Fibroblast of skin of abdomen (primary cell): ENCODE measurements at regions not wholly inside any gene's neighbourhood (a gene's known extent, or its start where the extent isn't known, plus 50 kb on each side); places are given as distances from the start of the nearest gene placed in this dataset.
A peak's percentile ranks its signal among the peaks of the same experiment; 100 is the strongest.
"Not testable (repeated sequence)": the region's sequence is repeated elsewhere in the genome, so short reads cannot be mapped to it uniquely, and the experiment has no call there.

ENCODE experiments used
- DNase-seq: peaks from one replicate; pipeline ENCODE4 v3.0.0-alpha.2; 2013

- DNase-seq, result not testable (repeated sequence)
Measured at GRCh38 chr1:147348592-147348991, 106.1 kb downstream of the CHD1L start.

- DNase-seq, result no peak
Measured at GRCh38 chr1:147349533-147349932, 107.0 kb downstream of the CHD1L start.

- DNase-seq, result no peak
Measured at GRCh38 chr1:147351140-147351835, 108.8 kb downstream of the CHD1L start.

- no peak for DNase-seq
Measured at GRCh38 chr1:147377263-147378246, 135.1 kb downstream of the CHD1L start.

GRCh38 chr1:147379889-147380288, 137.4 kb downstream of the CHD1L start:
- no peak for DNase-seq

GRCh38 chr1:147384804-147385203, 142.3 kb downstream of the CHD1L start:
- DNase-seq, result no peak

GRCh38 chr1:147388969-147389368, 146.5 kb downstream of the CHD1L start:
- no peak for DNase-seq

GRCh38 chr1:147389532-147390184, 147.2 kb downstream of the CHD1L start:
- DNase-seq, result peak; percentile 50

GRCh38 chr1:147390185-147390542, 147.7 kb downstream of the CHD1L start:
- no peak for DNase-seq

- DNase-seq, result no peak
Measured at GRCh38 chr1:147391114-147391513, 148.6 kb downstream of the CHD1L start.

- DNase-seq, result not testable (repeated sequence)
Measured at GRCh38 chr1:147402326-147403045, 138.8 kb upstream of the BCL9 start.

GRCh38 chr1:147404344-147404743, 137.0 kb upstream of the BCL9 start:
- not testable (repeated sequence) for DNase-seq

- no peak for DNase-seq
Measured at GRCh38 chr1:147409886-147410285, 131.4 kb upstream of the BCL9 start.

- no peak for DNase-seq
Measured at GRCh38 chr1:147413110-147413605, 128.1 kb upstream of the BCL9 start.

GRCh38 chr1:147414505-147415163, 126.7 kb upstream of the BCL9 start:
- DNase-seq, result no peak

GRCh38 chr1:147417024-147417423, 124.3 kb upstream of the BCL9 start:
- DNase-seq, result no peak

GRCh38 chr1:147423100-147423827, 118.0 kb upstream of the BCL9 start:
- DNase-seq, result not testable (repeated sequence)

- no peak for DNase-seq
Measured at GRCh38 chr1:147434921-147435320, 106.4 kb upstream of the BCL9 start.

GRCh38 chr1:147444381-147444780, 96.9 kb upstream of the BCL9 start:
- DNase-seq, result no peak

- DNase-seq, result no peak
Measured at GRCh38 chr1:147451628-147452027, 89.7 kb upstream of the BCL9 start.

GRCh38 chr1:147452809-147453208, 88.5 kb upstream of the BCL9 start:
- DNase-seq, result no peak
